Fibroblast of lung (primary cell): ENCODE measurements at regions not wholly inside any gene's neighbourhood (a gene's known extent, or its start where the extent isn't known, plus 50 kb on each side); places are given as distances from the start of the nearest gene placed in this dataset.

Experiments used
- CTCF ChIP-seq, 2 donors: IDR thresholded peaks in 1 of 2; conservative IDR thresholded peaks in 1 of 2; 1 replicate in 1 of 2; 2 replicates in 1 of 2; pipeline ENCODE4 v1.5.1; 2011 to 2012; ENCODE audit warnings: low read length in 2 of 2, control low read depth in 1 of 2, inconsistent platforms in 1 of 2, low read depth in 1 of 2, mild to moderate bottlenecking in 1 of 2
- EZH2 ChIP-seq: IDR thresholded peaks from 2 replicates; pipeline ENCODE4 v1.5.1; 2012; ENCODE audit warnings: low read length, control low read depth, mild to moderate bottlenecking; ENCODE audit errors: missing control alignments

GRCh38 chr5:180441564-180442051, 52.6 kb upstream of the CNOT6 start:
- TF ChIP-seq CTCF (conservative IDR thresholded peaks at IDR 0.05 in 1 of 2, IDR thresholded peaks at IDR 0.05 in 1 of 2; ENCODE audit: low read depth in 1 of 2, low read length in 2 of 2) (no peak), EZH2 (no peak)
